Activated CD8-positive, alpha-beta memory T cell treated with anti-CD3 and anti-CD28 coated beads, Interleukin-2, amount 50 U/mL, for 24 hours (primary cell): ENCODE measurements at regions not wholly inside any gene's neighbourhood (a gene's known extent, or its start where the extent isn't known, plus 50 kb on each side); places are given as distances from the start of the nearest gene placed in this dataset.

Source experiments
- DNase-seq: peaks from one replicate; pipeline ENCODE4 v3.0.0-alpha.2; 2020; ENCODE audit errors: extremely low read depth

DNA sequence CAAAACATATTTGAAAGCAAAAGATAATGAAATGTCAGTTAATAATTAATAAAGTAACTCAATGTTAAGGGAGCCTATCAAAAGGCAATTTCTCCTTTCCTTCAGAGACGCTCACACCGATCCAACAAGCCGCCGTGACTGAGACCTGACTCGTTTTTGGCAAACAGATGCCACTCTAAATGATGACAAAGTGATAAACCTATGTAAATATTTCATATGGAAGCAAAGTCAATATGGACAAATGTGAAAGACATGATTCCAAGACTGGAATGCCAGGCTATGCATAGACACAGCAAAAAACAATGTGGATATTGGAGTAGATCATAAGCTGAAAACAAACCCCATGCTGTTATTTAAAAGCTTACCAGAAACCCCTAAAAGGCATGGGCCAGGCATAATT lies 137.2 kb upstream of the SUCLG2 start:
- no peak for DNase-seq

DNA sequence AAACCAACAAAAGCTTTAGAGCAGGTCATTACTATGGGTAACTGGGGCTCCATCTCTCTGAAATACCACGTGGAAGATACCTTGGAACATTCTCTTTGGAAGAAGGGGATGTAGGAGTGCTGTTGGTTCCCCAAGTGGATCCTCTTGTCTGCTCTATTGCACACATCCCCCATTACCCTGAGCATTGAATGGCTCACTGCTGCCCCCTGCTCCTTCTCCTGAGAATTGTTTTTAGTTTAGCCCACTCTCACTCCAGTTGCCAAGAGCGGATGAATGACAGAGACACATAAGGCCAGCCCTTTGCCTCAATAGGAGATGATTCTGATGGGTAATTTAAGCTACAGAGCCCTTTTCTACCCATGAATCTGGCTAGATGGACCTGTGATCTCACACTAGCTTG lies 135.6 kb upstream of the SUCLG2 start:
- peak; percentile 8 for DNase-seq

DNA sequence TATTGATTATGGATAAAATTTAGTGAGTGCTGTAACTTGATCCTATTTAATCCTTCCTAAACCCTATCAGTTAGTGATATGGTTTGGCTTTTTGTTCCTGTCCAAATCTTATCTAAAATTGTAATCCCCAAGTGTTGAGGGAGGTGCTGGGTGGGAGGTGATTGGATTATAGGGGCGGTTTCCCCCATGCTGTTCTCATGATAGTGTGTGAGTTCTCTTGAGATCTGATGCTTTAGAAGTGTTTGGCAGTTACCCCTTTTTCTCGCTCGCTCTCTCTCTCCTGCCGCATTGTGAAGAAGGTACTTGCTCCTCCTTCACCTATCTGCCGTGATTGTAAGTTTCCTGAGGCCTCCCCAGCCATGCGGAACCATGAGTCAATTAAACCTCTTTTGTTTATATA lies 134.0 kb upstream of the SUCLG2 start:
- no peak for DNase-seq

DNA sequence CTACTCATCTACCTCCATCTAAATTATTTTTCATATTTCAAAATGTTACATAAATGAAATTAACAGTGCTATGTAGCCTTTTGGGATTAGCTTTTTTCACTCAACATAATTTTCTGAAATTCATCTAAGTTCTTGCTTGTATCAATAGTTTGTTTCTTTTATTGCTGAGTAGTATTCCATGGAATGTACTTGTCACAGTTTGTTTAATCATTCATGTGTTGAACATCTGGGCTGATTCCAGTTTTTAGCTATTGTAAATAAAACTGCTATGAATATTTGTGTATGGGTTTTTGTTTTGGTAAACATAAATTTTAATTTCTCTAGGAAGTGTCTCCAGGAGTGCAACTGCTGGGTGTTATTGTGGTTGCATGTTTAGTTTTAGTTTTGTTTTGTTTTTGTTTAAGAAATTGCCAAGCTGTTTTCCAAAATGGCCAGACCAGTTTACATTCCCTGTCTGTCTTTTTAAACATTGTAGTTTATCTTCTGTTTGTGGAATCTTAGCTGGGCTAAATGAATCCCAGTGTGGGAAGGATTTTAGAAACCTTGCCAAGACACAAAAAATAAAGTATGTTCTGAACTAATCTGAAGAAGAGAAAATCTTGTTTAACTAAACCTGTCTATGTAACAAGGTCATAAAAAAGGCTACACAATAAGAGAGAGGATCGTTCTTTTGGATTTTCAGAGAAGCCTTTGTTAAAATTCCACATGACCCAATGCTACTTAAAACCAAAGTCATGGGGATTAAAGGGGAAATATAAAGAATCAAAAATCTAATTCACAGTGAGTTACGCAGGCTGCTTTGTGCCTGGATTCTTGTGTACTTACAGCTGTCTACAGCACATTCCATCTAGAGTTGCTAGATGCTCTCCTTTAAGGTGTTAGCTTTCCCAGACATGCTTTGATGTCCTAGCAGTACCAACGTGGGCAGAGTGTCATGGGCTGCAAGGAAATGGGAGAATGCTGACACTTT lies 129.2 kb upstream of the SUCLG2 start:
- no peak for DNase-seq

DNA sequence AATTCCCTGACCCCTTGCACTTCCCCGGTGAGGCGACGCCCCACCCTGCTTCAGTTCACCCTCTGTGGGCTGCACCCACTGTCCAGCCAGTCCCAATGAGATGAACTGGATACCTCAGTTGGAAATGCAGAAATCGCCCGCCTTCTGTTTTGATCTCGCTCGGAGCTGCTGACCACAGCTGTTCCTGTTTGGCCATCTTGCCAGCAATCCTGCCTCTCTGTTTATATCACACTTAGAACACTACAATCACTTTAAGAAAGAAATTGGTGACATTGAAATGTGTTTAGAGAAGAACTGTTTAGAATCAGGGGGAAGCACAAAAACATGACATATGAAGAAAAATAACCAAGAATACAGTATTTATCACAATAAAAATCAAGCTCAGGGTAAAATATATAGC lies 127.5 kb upstream of the SUCLG2 start:
- DNase-seq = no peak

DNA sequence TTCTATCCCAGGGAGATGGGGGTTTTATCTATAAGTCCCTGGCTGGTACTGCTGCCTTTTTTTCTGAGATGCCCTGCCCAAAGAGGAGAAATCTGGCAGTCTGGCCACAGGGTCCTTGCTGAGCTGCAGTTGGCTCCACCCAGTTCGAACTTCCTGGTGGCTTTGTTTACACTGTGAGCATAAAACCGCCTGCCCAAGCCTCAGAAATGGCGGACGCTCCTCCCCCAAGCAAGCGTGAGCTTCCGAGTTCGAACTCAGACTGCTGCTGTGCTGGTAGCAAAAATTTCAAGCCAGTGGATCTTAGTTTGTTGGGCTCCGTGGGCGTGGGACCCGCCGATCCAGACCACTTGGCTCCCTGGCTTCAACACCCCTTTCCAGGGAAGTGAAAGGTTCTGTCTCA lies 126.8 kb upstream of the SUCLG2 start:
- no peak for DNase-seq

DNA sequence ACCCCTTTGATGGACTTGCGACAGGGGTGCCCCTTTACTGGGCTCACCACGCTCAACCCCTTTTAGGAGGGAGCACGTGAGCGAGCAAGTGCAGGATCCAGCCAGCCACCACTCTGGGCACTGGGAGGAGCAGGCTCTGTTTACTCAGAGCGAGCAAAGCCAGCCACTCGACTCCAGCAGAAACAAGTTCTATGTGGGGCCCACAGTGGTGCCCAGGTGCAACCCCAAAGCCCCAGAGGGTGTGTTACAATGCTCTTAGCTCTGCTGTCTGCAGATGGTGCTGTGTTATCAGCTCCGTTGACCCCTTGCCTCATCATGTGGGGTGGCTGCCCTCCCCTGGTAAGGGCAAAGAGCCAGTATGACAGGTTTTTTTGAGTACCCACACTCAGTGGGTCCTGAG lies 120.3 kb upstream of the SUCLG2 start:
- no peak for DNase-seq

DNA sequence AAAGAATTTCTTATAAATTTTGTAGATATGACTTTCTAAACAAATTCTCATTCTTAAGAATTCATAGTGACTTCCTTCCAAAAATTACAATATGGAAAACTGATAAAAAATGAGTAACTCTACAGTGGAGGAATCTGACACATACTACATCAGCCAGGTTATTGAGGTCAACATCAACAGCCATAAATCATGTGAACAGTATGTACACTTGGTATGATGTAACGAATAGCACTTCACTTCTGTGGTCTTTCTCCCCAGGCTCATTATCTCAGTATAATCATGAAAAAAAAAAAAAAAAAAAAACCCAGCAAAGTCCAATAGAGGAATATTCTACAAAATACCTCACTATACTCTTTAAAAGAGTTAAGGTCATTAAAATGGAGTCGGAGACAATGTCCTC lies 111.2 kb upstream of the SUCLG2 start:
- no peak for DNase-seq

DNA sequence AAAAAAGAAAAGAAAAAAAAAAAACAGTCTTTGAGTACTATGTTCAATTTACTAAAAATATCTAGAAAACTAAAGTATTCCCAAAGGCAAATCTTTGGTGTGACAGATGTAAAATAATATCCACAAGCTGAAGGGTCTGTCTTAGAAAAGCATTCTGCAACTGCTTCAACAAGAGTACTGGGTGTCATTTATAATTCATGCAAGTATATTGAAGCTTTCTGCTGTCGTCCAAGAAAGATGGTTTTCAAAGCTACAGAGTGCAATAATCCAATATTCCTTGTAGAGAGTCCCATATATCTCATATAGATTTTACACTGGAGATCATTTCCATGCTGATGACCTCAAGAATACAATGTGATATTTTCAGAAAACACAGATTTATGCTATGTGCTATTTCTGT lies 90.9 kb upstream of the SUCLG2 start:
- no peak for DNase-seq

DNA sequence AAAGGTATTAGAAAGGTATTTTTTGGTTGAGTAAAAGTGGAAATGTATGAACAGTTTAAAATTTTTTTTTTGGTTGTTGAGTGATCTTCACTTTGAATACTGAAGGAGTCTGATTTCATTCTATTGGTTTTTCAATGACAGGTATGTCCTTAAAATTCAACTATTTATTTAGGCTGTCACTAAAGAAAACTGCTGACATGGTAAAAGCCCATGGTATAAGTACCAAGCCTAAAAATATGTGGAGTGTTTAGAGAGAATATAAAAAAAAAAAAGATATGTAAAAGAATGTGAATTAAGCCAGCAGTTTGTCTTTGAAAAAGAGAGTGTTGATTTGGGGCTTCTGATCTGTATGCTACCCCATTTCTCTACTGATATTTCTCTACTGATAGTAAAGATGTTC lies 90.3 kb upstream of the SUCLG2 start:
- no peak for DNase-seq

DNA sequence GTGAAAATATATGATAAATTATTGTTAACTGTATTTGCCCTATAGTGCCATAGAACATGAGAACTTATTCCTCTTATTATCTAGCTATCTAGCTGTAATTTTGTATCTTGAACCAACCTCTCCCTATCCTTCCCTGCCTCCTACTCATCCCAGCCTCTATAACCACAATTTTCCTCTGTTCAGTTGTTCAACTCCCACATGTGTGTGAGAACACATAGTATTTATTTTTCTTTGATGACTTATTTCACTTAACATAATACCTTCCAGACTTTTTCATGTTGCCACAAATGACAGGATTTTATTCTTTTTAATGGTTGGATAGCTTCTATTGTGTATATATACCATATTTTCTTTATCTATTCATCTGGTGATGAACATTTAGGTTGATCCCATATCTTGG lies 85.4 kb upstream of the SUCLG2 start:
- no peak for DNase-seq

DNA sequence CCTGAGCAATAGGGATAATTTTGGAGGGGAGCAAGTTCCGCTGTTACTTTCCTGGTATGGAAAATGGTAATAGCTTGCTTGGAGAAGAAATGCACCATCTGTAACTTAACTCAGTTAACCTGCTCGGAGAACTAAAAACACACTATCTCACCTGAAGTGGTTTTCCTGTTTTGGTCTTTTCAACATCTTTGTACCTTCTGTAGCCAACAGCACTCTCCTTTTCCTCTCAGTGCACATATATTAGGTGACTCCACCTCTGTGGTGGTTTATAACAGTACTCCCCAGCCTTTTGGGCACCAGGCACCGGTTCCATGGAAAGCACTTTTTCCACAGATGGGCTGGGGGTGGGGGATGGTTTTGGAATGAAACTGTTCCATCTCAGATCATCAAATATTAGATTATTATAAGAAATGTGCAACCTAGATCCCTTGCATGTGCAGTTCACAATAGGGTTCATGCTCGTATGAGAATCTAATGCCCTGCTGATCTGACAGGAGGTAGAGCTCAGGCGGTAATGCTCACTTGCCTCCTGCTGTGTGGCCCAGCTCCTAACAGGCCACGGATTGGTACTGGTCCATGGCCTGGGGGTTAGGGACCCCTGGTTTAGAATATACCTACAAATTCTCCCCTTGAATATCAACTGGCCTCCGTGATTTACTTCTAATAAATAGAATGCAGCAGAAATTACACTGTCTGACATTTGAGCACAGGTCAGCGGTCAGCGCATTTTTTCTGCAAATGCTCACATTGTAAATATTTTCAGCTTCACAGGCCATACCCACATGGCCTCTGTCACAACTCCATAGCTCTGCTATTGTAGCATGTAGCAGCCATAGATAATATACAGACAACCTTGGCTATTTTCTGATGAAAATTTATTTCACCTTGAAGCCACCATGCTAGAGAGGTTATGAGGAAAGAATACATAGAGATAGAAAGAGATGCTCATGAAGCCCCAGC lies 83.8 kb upstream of the SUCLG2 start:
- DNase-seq = no peak

DNA sequence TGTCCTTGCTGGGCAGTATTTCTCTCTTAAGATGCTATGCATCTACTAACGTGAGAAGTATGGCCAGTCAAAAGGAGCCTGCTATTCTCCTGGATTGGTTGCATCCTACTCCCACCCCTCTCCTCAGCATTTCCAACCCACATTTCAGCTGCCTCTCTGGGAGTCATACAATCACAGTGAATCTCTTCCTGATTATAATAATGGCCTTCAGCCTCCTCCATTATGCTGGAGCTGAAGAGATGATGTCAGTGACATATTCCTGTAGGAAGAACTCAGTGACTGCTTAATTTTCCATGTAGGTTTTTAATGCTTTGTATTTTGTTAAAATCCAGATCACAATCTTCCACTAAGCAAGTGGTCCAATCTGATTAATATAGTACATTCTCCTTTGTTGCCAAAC lies 82.7 kb upstream of the SUCLG2 start:
- no peak for DNase-seq

DNA sequence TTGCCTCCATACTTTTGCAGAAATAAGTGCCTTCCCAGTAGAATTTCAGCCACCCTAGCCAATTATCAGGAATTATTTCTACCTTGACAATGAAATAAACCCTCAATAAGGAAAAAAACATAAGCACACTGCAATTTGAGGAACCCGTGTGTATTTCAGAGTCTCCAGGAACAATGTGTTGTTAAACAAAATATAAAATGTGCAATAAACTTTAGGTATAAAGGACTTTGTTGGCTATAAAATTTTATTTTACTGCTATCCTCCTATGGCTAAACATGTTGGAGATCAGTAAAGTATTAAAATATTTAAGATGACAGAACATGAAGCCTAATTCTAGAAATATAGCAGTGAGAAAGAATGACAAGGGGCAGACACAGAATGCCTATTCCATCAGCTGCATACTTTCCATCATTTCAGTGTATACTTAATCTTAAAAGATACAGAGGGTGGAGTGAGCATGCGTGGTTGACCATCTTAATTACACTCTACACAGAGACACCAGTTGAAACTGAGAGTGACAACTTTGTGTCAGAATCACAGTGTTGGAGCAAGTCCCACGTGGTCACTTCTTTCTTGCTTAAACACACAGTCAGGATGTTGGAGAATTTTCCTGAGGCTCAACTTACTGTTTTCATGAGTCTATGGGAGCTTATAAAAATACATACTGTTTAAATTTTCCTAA lies 79.0 kb upstream of the SUCLG2 start:
- DNase-seq = no peak

DNA sequence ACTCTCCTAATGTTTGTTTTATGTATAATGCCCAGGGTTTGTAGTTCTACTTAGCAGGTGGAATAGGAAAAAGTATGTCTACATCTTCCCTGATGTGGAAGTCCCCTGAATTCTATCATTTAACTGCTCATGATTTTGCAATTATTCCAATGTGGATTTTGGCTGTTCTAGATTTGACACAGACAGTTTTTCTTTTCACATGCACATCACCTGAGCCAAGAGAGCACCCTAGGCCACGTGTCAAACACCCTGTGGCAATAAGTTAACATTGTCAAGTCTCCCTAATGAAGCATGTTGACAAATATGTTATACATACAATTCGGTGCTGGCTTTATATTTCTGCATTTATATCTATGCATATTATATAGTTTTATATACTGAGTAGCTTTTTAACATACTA lies 70.0 kb upstream of the SUCLG2 start:
- no peak for DNase-seq

DNA sequence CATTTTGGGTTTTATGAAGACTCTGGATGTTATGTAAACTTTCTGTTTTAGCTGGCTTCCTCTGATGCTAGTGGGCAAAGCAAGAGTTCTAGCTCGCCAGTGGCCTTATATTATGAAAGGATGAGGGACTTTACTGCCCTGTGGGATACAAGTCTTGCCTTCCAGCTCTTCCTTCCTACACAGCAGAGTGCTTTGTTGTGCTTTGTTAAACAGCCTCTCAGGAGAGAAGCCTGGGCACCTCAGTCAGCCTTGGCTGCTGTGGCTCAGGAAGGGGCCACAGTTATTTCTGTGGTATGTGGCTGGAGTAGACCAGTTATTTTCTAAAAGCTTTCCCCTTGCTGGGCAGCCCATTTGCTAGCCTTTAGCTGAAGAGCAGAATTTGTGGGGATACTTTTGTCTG lies 69.5 kb upstream of the SUCLG2 start:
- DNase-seq = no peak

DNA sequence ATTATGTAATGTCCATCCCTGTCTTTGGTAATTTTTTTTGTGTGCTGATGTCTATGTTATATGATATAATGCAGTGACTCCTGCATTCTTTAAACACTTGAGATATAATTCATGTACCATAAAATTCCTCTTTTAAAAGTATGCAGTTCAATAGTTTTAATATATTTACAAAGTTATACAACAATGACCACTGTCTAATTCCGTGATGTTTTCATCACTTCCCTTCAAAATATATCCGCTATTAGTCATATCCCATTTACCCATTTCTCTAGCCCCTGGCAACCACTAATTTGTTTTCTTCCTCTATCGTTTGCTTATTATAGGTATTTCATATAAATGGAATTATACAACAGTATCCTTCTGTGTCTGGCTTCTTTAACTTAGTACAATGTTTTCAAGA lies 64.9 kb upstream of the SUCLG2 start:
- no peak for DNase-seq

DNA sequence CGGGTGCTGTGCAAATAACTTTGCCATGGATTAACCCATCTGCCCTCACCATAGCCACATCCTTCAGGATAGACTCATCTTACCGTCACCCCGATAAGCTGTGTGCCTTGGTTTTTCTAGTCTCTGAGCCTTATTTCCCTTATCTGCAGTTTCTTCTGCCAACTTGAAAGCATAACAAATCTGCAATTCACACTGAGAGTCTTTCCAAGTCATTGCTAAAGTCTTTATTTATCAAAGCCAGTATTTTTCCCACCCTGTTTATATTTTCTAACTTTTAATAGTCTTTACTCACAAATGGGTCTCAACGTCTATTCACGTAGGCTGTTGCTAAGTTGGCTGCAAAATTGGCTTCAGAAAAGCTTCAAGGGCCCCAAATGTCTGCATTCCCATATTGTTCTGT lies 61.6 kb upstream of the SUCLG2 start:
- no peak for DNase-seq

DNA sequence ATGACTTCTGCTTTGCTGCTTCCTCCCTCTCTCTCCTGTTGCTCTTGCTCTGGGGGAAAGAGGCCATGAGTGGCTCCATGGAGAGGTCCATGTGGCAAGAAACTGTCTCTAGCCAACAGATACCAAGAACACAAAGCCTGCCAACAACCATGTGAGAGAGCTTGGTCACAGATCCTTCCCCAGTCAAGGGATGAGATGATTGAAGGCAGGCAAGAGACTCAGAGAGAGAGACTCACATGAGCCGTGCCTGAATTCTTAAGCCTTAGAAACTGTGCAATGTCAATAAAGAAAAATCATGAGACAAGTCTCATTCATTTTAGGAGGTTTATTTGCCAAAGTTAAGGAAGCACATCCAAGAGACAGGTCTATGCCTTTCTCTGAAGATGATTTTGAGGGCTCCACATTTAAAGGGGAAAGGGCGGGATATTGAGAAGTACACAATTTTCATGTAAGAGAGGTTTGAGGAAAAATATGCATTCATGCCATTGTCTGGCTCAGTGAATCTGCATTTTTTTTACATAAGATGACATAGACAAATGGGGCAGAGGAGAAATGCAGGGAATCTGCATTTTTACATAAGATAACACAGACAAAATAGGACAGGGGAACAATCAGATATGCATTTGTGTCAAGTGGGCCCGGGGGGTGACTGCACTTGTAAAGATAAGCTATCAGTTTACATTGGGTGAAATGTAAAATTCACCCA lies 59.5 kb upstream of the SUCLG2 start:
- no peak for DNase-seq

DNA sequence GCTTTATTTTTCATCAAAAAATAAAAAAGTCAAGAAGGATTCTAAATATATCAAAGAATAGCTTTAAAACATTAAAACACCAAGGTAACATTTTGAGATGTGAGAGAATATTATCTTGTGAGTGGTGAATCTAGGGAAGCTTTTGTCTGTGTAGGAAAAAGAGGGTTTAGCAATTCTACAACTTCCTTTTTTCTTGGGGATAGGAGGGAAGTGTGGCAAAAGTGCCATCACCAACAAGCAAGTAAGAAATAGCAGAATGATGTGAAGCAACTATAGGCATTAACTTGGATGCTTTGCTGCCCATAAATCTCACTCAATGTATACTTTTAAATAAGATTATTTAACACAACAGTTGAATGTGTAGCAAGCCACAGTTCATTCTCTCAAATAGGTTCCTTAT lies 57.8 kb upstream of the SUCLG2 start:
- no peak for DNase-seq

DNA sequence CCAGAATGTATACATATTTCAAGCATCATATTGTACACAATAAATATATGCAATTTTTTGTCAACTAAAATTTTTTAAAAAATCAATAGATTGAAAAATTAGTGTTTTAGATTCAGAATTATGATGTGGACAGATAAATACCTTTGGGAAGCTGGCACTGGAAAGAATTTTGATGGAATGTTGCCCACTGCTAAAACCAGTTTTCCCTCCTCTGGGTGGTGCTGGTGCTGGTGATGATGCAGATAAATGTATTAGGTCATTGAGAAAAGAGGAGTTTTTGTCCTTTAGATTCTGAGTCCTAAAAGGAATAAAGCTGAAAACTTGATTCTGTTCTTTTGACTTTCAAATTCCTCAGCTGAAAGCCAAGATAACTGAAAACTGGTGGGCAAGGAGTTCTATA lies 56.0 kb upstream of the SUCLG2 start:
- no peak for DNase-seq

DNA sequence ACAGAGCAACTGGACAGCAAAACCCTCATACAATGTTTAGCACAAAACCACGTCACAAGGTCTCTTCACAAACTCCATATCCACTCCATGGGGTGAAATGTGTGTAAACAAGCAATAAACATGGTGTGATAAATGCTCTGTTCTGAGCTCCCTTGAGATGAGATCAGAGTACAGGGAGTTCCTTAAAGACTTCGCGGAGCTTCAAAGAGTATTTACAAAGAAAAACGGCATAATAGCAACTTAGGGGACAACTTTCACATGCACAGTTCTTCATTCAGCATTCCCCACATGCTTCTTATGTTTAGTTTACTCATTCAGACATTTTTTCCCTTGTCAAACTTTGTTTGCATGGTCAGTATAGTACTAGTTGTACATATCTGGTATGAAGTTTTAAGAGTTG lies 52.5 kb upstream of the SUCLG2 start:
- DNase-seq = no peak
